Hepatocyte (in vitro differentiated cells): ENCODE measurements at regions not wholly inside any gene's neighbourhood (a gene's known extent, or its start where the extent isn't known, plus 50 kb on each side); places are given as distances from the start of the nearest gene placed in this dataset.

ENCODE experiments used
- EZH2 ChIP-seq: fragments of 200-600 bp; sonication (generic); IDR thresholded peaks from 2 replicates; pipeline ENCODE4 v1.6.1; 2016; ENCODE audit warnings: antibody characterized with exemption, mild to moderate bottlenecking, borderline replicate concordance
- EZH2phosphoT487 ChIP-seq: fragments of 200-600 bp; sonication (generic); IDR thresholded peaks from one replicate; pipeline ENCODE4 v1.6.1; 2018; ENCODE audit warnings: antibody characterized with exemption, mild to moderate bottlenecking, low read depth, moderate library complexity; ENCODE audit not compliant: unreplicated experiment, severe bottlenecking
- TF ChIP-seq, protein P1 (sequence below): fragments of 200-600 bp; sonication (generic); IDR thresholded peaks from 2 replicates; pipeline ENCODE4 v1.5.1; 2016; ENCODE audit warnings: antibody characterized with exemption, mild to moderate bottlenecking; ENCODE audit not compliant: poor library complexity

DNA sequence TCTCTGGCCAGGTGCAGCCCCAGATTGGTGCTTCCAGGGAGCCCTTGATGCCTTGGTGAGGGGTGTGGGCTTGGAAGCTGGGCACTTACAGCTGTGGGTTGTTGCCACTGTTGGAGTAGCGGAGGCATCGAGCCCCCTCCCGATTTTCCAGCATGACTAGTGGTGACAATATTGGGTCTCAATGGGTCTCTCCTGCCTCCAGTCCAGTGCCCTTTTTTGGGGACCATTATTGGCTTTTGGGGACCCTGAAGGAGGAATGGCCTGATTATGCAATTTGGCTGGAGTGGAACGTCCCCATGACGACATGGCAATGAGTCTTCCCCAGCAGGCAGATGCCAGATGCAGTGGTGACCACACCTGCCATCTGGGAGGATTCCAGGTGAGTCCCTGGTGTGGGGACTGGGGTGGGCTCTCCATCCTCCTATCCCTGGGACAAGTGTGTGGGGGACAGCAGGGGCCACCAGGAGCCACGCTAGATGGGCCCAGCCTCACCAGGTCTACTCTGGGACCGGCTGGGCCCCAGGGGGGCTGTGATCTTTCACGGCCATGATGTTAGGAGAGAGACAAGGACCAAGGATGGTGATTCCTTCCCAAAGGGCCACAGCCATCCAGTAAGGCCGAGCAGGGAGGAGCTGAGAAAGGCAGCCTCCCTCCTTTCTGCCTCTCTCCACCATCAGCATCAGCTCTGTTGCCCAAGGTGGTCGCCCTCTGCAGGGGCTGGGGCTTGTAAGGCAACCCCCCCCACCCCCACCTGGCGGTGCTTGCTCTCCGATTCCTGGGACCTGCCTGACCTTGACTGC lies 196.8 kb downstream of the GOLGA6L6 start:
- TF ChIP-seq EZH2phosphoT487 (no peak), EZH2 (no peak)
- TF ChIP-seq, protein P1, sequence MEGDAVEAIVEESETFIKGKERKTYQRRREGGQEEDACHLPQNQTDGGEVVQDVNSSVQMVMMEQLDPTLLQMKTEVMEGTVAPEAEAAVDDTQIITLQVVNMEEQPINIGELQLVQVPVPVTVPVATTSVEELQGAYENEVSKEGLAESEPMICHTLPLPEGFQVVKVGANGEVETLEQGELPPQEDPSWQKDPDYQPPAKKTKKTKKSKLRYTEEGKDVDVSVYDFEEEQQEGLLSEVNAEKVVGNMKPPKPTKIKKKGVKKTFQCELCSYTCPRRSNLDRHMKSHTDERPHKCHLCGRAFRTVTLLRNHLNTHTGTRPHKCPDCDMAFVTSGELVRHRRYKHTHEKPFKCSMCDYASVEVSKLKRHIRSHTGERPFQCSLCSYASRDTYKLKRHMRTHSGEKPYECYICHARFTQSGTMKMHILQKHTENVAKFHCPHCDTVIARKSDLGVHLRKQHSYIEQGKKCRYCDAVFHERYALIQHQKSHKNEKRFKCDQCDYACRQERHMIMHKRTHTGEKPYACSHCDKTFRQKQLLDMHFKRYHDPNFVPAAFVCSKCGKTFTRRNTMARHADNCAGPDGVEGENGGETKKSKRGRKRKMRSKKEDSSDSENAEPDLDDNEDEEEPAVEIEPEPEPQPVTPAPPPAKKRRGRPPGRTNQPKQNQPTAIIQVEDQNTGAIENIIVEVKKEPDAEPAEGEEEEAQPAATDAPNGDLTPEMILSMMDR: no peak
